ENCODE measurements at regions not wholly inside any gene's neighbourhood (a gene's known extent, or its start where the extent isn't known, plus 50 kb on each side); places are given as distances from the start of the nearest gene placed in this dataset.

DNA sequence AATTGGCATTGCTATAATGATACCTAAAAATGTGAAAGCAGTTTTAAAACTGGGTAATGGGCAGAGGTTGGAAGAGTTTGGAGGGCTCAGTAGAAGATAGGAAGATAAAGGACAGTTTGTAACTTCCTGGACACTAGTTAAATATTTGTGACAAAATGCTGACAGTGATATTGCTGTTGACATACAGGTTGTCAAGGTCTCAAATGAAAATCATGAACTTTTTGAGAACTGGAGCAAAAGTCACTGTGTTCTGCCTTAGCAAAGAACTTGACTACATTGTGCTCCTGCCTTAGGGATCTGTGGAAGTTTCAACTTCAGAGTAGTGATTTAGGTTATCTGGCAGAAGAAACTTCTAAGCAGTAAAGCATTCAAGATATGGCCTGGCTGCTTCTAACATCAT is 113.7 kb upstream of the CD96 start:
- no peak for TF ChIP-seq CTCF (optimal IDR thresholded peaks at IDR 0.05 in 1 of 3, IDR thresholded peaks at IDR 0.05 in 1 of 3, conservative IDR thresholded peaks at IDR 0.05 in 1 of 3; ENCODE audit: extremely low read depth in 1 of 3, insufficient read depth in 2 of 3, low read length in 3 of 3)
- no peak for TF ChIP-seq EZH2 (IDR thresholded peaks at IDR 0.05; ENCODE audit: low read length)
